Gastrocnemius medialis (tissue), 4 donors: ENCODE measurements at regions not wholly inside any gene's neighbourhood (a gene's known extent, or its start where the extent isn't known, plus 50 kb on each side); places are given as distances from the start of the nearest gene placed in this dataset.

Experiments used
- POLR2A ChIP-seq, 2 donors: fragments of 450-650 bp; IDR thresholded peaks; one replicate each; pipeline ENCODE4 v1.6.1; 2017; ENCODE audit warnings: antibody characterized with exemption in 2 of 2, mild to moderate bottlenecking in 2 of 2, moderate library complexity in 2 of 2
- TF ChIP-seq, protein P1 (sequence below), 5 experiments: fragments of 450-650 bp in 3 of 5; fragments of 200-600 bp in 2 of 5; sonication (generic) in 2 of 5; IDR thresholded peaks in 4 of 5; conservative IDR thresholded peaks in 1 of 5; 1 replicate in 4 of 5; 2 replicates in 1 of 5; pipeline ENCODE4 v1.5.1; 2016 to 2019; ENCODE audit warnings: antibody characterized with exemption in 5 of 5, mild to moderate bottlenecking in 3 of 5, moderate library complexity in 3 of 5

DNA sequence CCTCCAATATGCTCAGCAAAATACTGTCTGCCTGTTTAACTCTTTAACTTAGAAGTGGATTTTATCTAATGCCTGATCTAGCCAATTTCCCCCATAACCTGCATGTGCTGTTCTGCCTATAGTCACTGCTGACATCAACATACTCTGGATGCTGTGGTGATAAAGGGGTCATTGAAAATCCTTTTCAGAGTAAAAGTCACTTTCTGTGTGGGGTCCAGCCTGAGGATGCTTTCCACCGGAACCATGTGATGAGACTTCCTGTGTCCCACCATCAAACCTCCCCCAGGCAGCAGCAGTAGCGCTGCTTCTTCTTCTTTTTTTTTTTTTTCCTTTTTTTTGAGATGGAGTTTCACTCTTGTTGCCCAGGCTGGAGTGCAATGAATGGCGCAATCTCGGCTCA, 607.0 kb downstream of the BCL11B start:
- TF ChIP-seq, protein P1, sequence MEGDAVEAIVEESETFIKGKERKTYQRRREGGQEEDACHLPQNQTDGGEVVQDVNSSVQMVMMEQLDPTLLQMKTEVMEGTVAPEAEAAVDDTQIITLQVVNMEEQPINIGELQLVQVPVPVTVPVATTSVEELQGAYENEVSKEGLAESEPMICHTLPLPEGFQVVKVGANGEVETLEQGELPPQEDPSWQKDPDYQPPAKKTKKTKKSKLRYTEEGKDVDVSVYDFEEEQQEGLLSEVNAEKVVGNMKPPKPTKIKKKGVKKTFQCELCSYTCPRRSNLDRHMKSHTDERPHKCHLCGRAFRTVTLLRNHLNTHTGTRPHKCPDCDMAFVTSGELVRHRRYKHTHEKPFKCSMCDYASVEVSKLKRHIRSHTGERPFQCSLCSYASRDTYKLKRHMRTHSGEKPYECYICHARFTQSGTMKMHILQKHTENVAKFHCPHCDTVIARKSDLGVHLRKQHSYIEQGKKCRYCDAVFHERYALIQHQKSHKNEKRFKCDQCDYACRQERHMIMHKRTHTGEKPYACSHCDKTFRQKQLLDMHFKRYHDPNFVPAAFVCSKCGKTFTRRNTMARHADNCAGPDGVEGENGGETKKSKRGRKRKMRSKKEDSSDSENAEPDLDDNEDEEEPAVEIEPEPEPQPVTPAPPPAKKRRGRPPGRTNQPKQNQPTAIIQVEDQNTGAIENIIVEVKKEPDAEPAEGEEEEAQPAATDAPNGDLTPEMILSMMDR (IDR thresholded peaks at IDR 0.05 in 4 of 5, conservative IDR thresholded peaks at IDR 0.05 in 1 of 5) = no peak
- no peak for TF ChIP-seq POLR2A (IDR thresholded peaks at IDR 0.05)
